ENCODE measurements at regions not wholly inside any gene's neighbourhood (a gene's known extent, or its start where the extent isn't known, plus 50 kb on each side); places are given as distances from the start of the nearest gene placed in this dataset.

DNA sequence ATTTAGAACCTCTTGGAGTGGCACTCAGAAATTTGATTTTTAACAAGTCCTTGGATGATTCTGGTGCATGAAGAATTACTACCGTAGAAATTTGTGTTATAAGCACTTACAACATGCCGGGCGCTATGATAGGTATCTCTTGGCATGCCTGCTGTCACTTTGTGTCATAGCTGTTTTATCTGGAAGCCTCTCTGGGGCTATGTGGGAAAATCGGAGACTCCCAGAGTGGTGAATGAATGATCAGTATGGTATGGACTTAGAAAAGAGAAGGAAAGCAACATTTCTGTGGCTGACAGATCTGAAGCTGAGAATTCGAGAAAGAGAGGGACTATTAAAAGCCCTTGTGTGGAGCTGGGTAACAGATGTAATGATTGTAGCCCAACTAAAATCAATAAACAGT, 177.4 kb upstream of the MAMLD1 start:
- Mint-ChIP-seq H3K4me1 (ENCODE audit: low read depth) (peaks cover 4% of the 10 kb centered on the region), H3K36me3 (ENCODE audit: low read depth) (no peaks in the 10 kb centered on the region), H3K27me3 (ENCODE audit: low read depth) (no peaks in the 10 kb centered on the region), H3K4me3 (ENCODE audit: unreplicated experiment) (no peak overlapping the region), H3K27ac (ENCODE audit: unreplicated experiment) (no peak overlapping the region), H3K9me3 (ENCODE audit: low read depth) (peaks cover 7% of the 10 kb centered on the region)
- DNase-seq (ENCODE audit: low spot score) = no peak
- TF ChIP-seq, protein P1, sequence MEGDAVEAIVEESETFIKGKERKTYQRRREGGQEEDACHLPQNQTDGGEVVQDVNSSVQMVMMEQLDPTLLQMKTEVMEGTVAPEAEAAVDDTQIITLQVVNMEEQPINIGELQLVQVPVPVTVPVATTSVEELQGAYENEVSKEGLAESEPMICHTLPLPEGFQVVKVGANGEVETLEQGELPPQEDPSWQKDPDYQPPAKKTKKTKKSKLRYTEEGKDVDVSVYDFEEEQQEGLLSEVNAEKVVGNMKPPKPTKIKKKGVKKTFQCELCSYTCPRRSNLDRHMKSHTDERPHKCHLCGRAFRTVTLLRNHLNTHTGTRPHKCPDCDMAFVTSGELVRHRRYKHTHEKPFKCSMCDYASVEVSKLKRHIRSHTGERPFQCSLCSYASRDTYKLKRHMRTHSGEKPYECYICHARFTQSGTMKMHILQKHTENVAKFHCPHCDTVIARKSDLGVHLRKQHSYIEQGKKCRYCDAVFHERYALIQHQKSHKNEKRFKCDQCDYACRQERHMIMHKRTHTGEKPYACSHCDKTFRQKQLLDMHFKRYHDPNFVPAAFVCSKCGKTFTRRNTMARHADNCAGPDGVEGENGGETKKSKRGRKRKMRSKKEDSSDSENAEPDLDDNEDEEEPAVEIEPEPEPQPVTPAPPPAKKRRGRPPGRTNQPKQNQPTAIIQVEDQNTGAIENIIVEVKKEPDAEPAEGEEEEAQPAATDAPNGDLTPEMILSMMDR (IDR thresholded peaks at IDR 0.05) = no peak

DNA sequence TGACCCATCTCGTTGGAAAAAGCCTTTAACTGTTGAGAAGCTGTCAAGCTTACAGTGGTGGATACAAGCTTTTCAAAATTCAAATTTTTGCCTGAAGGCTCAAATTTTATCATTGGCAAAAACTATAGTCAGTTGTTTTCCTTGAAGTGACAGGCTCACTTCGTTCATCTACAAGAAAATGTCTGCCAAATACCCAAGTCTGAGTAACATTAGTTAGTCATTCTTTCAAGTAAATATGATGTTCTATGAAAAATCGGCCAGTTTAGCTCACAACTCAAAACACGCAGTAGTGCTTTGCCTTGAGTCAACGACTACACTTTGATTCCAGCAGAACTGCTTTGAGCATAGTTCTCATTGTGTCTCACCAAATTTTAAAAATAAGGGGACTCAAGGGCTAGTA, 170.3 kb upstream of the MAMLD1 start:
- no peak for DNase-seq (ENCODE audit: low spot score)
- TF ChIP-seq, protein P1 (IDR thresholded peaks at IDR 0.05) = no peak
- Mint-ChIP-seq H3K4me3 (ENCODE audit: unreplicated experiment) (no peak overlapping the region), H3K36me3 (ENCODE audit: low read depth) (no peaks in the 10 kb centered on the region), H3K9me3 (ENCODE audit: low read depth) (peaks cover 9% of the 10 kb centered on the region), H3K27ac (ENCODE audit: unreplicated experiment) (no peak overlapping the region), H3K4me1 (ENCODE audit: low read depth) (no peaks in the 10 kb centered on the region), H3K27me3 (ENCODE audit: low read depth) (no peaks in the 10 kb centered on the region)

DNA sequence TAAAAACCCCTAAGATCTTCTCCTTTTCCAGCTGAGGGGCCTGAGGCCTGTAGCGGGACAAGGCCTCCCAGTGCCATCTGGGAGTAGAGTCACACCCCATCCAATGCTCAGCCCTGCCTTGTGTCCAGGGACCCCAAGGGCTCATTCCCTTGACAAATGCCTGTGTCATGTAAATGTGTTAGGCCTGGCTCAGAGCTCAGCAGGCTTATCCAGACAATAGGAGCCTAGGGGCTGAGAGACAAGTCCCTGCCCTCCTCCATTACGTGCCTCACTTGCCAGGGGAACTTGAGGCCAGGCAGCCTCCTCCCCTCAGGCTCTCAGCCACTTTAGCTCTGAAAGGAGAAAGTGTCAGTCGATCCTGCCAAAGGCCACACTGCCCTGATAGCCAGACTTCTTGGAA, 166.8 kb upstream of the MAMLD1 start:
- H3K9me3 Mint-ChIP-seq (ENCODE audit: low read depth) = peaks cover 8% of the 10 kb centered on the region
- H3K4me3 Mint-ChIP-seq (ENCODE audit: unreplicated experiment) = no peak overlapping the region
- H3K27ac Mint-ChIP-seq (ENCODE audit: unreplicated experiment) = no peak overlapping the region
- no peak for DNase-seq (ENCODE audit: low spot score)
- TF ChIP-seq, protein P1 (IDR thresholded peaks at IDR 0.05) = no peak
- no peaks in the 10 kb centered on the region for H3K27me3 Mint-ChIP-seq (ENCODE audit: low read depth)
- H3K4me1 Mint-ChIP-seq (ENCODE audit: low read depth) = peaks cover 27% of the 10 kb centered on the region
- no peaks in the 10 kb centered on the region for H3K36me3 Mint-ChIP-seq (ENCODE audit: low read depth)

DNA sequence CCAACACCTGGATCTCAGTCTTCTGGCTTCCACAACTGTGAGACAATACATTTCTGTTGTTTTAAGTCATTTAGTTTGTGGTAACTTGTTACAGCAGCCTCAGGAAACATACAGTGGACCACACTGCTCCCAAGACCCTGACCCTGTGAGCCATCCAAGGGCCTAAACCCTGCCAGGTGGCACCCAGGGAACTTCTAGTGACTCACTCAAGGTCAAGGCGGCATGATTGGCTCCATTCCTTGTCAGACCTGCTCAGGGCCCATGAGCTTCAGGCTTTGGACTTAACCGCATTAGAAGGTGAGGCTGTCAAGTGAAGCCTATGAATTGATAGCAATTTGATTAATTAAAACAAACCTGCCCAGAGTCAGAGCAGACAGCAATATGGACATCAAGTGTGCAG, 165.7 kb upstream of the MAMLD1 start:
- TF ChIP-seq, protein P1 (IDR thresholded peaks at IDR 0.05) = no peak

DNA sequence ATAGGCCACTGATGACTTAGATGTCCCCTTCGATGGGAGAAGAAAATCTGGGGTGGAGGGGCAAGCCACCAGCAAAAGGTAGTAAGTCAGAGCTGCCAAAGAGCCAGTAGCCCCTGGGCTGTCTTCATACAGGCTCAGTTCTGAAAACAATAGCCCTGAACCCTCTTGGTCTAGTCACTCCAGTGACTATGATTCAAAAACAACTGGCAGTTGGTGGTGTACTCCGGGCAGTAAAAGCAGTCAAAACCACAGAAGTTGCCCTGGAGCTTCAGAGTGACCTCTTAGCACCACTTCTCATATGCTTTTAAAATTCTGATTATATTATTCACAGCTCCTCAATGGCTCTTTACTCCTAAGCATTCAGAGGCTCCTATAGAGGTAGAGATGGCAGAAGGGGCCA, 164.3 kb upstream of the MAMLD1 start:
- no peaks in the 10 kb centered on the region for H3K27me3 Mint-ChIP-seq (ENCODE audit: low read depth)
- peak overlapping the region; percentile 76 for H3K27ac Mint-ChIP-seq (ENCODE audit: unreplicated experiment)
- peaks cover 30% of the 10 kb centered on the region for H3K4me1 Mint-ChIP-seq (ENCODE audit: low read depth)
- DNase-seq (ENCODE audit: low spot score) = no peak
- peaks cover 8% of the 10 kb centered on the region for H3K9me3 Mint-ChIP-seq (ENCODE audit: low read depth)
- H3K4me3 Mint-ChIP-seq (ENCODE audit: unreplicated experiment) = no peak overlapping the region
- TF ChIP-seq, protein P1 (IDR thresholded peaks at IDR 0.05) = no peak
- H3K36me3 Mint-ChIP-seq (ENCODE audit: low read depth) = no peaks in the 10 kb centered on the region

More for the DNA sequence above, 165.7 kb upstream of the MAMLD1 start:
- no peaks in the 10 kb centered on the region for H3K27me3 Mint-ChIP-seq (ENCODE audit: low read depth)
- H3K4me1 Mint-ChIP-seq (ENCODE audit: low read depth) = peaks cover 30% of the 10 kb centered on the region
- H3K4me3 Mint-ChIP-seq (ENCODE audit: unreplicated experiment) = no peak overlapping the region
- peaks cover 11% of the 10 kb centered on the region for H3K9me3 Mint-ChIP-seq (ENCODE audit: low read depth)
- no peak overlapping the region for H3K27ac Mint-ChIP-seq (ENCODE audit: unreplicated experiment)
- no peak for DNase-seq (ENCODE audit: low spot score)
- H3K36me3 Mint-ChIP-seq (ENCODE audit: low read depth) = no peaks in the 10 kb centered on the region
